ENCODE measurements at regions not wholly inside any gene's neighbourhood (a gene's known extent, or its start where the extent isn't known, plus 50 kb on each side); places are given as distances from the start of the nearest gene placed in this dataset.

DNA sequence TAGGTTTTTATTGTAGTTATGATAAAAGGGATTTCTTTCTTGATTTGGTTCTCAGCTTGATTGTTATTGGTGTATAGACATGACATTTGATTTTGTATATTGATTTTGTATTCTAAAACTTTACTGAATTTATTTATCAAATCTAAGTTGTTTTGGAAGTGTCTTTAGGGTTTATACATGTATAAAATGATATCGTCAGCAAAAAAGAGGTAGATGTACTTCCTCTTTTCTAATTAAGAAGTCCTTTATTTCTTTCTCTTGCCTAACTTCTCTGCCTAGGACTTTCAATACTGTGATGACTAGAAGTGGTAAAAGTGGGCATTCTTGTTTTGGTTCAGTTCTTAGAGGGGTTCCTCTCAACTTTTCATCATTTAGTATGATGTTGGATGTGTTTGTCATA lies 487.3 kb upstream of the KIF2B start:
- Mint-ChIP-seq H3K36me3 (ENCODE audit: low read depth) (no peaks in the 10 kb centered on the region), H3K9me3 (peaks cover 43% of the 10 kb centered on the region), H3K27me3 (ENCODE audit: insufficient read depth) (no peaks in the 10 kb centered on the region), H3K4me1 (ENCODE audit: low read depth) (no peaks in the 10 kb centered on the region), H3K4me3 (no peak overlapping the region), H3K27ac (no peak overlapping the region)
- DNase-seq = no peak
- TF ChIP-seq, protein P1, sequence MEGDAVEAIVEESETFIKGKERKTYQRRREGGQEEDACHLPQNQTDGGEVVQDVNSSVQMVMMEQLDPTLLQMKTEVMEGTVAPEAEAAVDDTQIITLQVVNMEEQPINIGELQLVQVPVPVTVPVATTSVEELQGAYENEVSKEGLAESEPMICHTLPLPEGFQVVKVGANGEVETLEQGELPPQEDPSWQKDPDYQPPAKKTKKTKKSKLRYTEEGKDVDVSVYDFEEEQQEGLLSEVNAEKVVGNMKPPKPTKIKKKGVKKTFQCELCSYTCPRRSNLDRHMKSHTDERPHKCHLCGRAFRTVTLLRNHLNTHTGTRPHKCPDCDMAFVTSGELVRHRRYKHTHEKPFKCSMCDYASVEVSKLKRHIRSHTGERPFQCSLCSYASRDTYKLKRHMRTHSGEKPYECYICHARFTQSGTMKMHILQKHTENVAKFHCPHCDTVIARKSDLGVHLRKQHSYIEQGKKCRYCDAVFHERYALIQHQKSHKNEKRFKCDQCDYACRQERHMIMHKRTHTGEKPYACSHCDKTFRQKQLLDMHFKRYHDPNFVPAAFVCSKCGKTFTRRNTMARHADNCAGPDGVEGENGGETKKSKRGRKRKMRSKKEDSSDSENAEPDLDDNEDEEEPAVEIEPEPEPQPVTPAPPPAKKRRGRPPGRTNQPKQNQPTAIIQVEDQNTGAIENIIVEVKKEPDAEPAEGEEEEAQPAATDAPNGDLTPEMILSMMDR (IDR thresholded peaks at IDR 0.05) = no peak

DNA sequence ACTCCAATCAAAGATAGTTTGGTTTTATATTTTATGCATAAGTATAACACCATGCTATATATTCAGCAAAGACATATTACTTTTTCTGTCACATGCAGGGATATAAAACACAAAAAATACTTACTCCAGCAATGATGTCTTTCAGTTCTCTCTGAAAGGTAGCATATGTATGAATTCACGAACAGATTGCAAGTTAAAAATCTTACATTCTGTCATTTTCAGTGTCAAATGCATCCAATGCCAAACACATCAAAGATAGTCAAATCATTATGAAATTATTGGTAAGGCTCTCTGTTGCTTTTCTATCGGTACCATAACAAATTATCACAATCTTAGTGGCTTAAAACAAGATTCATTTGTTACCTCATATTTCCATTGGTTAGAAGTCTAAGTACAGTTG lies 492.0 kb upstream of the KIF2B start:
- no peak overlapping the region for H3K27ac Mint-ChIP-seq
- peaks cover 24% of the 10 kb centered on the region for H3K9me3 Mint-ChIP-seq
- no peaks in the 10 kb centered on the region for H3K36me3 Mint-ChIP-seq (ENCODE audit: low read depth)
- no peaks in the 10 kb centered on the region for H3K4me1 Mint-ChIP-seq (ENCODE audit: low read depth)
- H3K27me3 Mint-ChIP-seq (ENCODE audit: insufficient read depth) = no peaks in the 10 kb centered on the region
- no peak overlapping the region for H3K4me3 Mint-ChIP-seq
- TF ChIP-seq, protein P1 (IDR thresholded peaks at IDR 0.05) = no peak
- no peak for DNase-seq

DNA sequence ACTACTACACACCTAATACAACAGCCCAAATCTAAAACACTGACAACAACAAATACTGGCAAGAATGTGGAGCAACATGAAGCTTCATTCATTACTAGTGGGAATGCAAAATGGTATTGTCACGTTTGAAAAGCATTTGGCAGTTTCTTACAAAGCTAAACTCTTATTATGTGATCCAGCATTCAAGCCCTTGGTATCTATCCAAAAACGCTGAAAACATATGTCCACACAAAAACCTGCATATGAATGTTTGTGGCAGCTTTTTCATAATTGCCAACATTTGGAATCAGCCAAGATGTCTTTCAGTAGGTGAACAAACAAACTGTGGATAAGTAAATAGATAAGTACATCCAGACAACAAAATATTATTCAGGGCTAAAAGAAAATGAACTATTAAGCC lies 501.1 kb upstream of the KIF2B start:
- H3K4me3 Mint-ChIP-seq = no peak overlapping the region
- no peak for DNase-seq
- H3K36me3 Mint-ChIP-seq (ENCODE audit: low read depth) = no peaks in the 10 kb centered on the region
- no peaks in the 10 kb centered on the region for H3K4me1 Mint-ChIP-seq (ENCODE audit: low read depth)
- H3K9me3 Mint-ChIP-seq = peaks cover 15% of the 10 kb centered on the region
- H3K27me3 Mint-ChIP-seq (ENCODE audit: insufficient read depth) = no peaks in the 10 kb centered on the region
- H3K27ac Mint-ChIP-seq = no peak overlapping the region
- TF ChIP-seq, protein P1 (IDR thresholded peaks at IDR 0.05) = no peak

DNA sequence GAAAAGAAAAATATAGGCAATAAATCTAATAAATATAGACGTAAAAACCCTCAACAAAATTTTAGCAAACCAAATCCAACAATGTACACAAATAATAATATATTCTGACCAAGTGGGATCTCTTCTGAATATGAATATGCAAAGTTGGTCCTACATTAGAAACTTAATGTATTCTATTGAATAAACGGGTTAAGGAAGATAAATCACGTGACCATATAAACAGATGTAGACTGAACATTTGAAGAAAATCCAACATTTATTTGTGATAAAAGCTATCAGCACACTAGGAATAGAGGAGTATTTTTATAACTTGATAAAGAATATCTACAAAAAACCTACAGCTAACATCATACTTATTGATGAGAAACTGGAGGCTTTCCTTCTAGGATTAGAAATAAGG lies 502.8 kb upstream of the KIF2B start:
- Mint-ChIP-seq H3K27me3 (ENCODE audit: insufficient read depth) (no peaks in the 10 kb centered on the region), H3K4me3 (no peak overlapping the region), H3K9me3 (peaks cover 22% of the 10 kb centered on the region), H3K27ac (no peak overlapping the region), H3K4me1 (ENCODE audit: low read depth) (no peaks in the 10 kb centered on the region), H3K36me3 (ENCODE audit: low read depth) (no peaks in the 10 kb centered on the region)
- TF ChIP-seq, protein P1 (IDR thresholded peaks at IDR 0.05) = no peak
- no peak for DNase-seq

DNA sequence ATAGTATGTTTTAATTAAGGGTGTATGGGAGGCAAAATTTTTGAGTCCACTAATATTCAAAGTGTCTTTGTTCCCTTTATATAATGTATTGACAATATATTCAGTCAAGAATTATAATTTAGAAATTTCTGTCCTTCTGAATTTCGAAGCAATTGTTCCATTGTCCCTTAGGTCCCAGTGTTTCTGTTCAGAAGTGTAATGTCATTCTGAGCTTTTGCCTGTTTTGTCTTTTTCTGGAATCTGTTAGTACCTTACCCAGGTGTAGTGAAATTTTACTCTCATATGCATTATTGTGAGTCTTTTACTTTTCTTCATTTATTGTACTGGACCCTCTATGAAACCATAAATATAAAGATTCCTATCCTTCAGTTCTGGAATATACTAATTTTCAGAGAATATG lies 505.7 kb upstream of the KIF2B start:
- no peak for DNase-seq
- Mint-ChIP-seq H3K36me3 (ENCODE audit: low read depth) (no peaks in the 10 kb centered on the region), H3K27ac (no peak overlapping the region), H3K9me3 (peaks cover 23% of the 10 kb centered on the region), H3K4me3 (no peak overlapping the region), H3K4me1 (ENCODE audit: low read depth) (no peaks in the 10 kb centered on the region), H3K27me3 (ENCODE audit: insufficient read depth) (no peaks in the 10 kb centered on the region)
- TF ChIP-seq, protein P1 (IDR thresholded peaks at IDR 0.05) = no peak

DNA sequence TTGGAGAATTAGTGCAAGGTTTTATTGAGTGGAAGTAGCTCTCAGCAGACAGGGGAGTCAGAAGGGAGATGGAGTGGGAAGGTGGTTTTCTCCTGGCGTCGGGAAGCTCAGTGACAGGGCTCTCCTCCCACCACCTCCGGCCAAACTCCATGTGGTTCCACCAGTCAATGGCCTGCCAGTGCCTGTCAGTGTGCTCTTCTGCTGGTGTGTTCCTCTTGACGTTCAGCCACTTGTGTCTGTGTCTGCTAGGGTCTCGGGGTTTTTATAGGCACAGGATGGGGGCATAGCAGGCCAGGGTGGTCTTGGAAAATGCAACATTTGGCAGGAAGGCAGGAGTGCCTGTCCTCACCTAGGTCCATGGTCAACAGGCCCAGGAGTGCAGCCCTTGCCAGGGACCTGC lies 506.7 kb upstream of the KIF2B start:
- TF ChIP-seq, protein P1 (IDR thresholded peaks at IDR 0.05) = no peak
- H3K4me1 Mint-ChIP-seq (ENCODE audit: low read depth) = no peaks in the 10 kb centered on the region
- H3K36me3 Mint-ChIP-seq (ENCODE audit: low read depth) = no peaks in the 10 kb centered on the region
- peaks cover 20% of the 10 kb centered on the region for H3K9me3 Mint-ChIP-seq
- H3K27ac Mint-ChIP-seq = no peak overlapping the region
- no peaks in the 10 kb centered on the region for H3K27me3 Mint-ChIP-seq (ENCODE audit: insufficient read depth)
- no peak overlapping the region for H3K4me3 Mint-ChIP-seq
- DNase-seq = no peak
